Mesodermal cell (in vitro differentiated cells): ENCODE measurements at regions not wholly inside any gene's neighbourhood (a gene's known extent, or its start where the extent isn't known, plus 50 kb on each side); places are given as distances from the start of the nearest gene placed in this dataset.
"Not testable (repeated sequence)": the region's sequence is repeated elsewhere in the genome, so short reads cannot be mapped to it uniquely, and the experiment has no call there.

Source experiments
- H3K27ac ChIP-seq: 2 replicates; pipeline ENCODE4 v1.7.0; 2013; ENCODE audit warnings: mild to moderate bottlenecking, low read depth, low read length, moderate library complexity; ENCODE audit not compliant: severe bottlenecking
- H3K36me3 ChIP-seq: 2 replicates; pipeline ENCODE4 v1.7.1; 2013; ENCODE audit warnings: mild to moderate bottlenecking, low read length, moderate library complexity; ENCODE audit not compliant: control insufficient read depth, insufficient read depth
- H3K4me1 ChIP-seq: one replicate; pipeline ENCODE4 v1.7.1; 2013; ENCODE audit warnings: mild to moderate bottlenecking, low read length; ENCODE audit not compliant: insufficient read depth, control insufficient read depth, poor library complexity, severe bottlenecking
- H3K4me3 ChIP-seq: 2 replicates; pipeline ENCODE4 v1.7.0; 2013; ENCODE audit warnings: low read length, control low read depth, mild to moderate bottlenecking; ENCODE audit not compliant: insufficient read depth, poor library complexity, severe bottlenecking; ENCODE audit errors: extremely low read depth
- H3K9me3 ChIP-seq: 2 replicates; pipeline ENCODE4 v1.7.1; 2013; ENCODE audit warnings: mild to moderate bottlenecking, low read length, moderate library complexity; ENCODE audit not compliant: control insufficient read depth

GRCh38 chr15:22736200-22736599 is 50.2 kb upstream of the NIPA1 start:
- not testable (repeated sequence) for H3K27ac ChIP-seq, H3K36me3 ChIP-seq, H3K4me3 ChIP-seq, H3K9me3 ChIP-seq, H3K4me1 ChIP-seq
